ENCODE measurements at regions not wholly inside any gene's neighbourhood (a gene's known extent, or its start where the extent isn't known, plus 50 kb on each side); places are given as distances from the start of the nearest gene placed in this dataset.

- FAIRE-seq = no peak
Measured at GRCh38 chr1:216910081-216910840, 187.0 kb upstream of the ESRRG start.

- no peak for FAIRE-seq
Measured at GRCh38 chr1:216908126-216908525, 184.9 kb upstream of the ESRRG start.

- FAIRE-seq = no peak
Measured at GRCh38 chr1:216907100-216907499, 183.9 kb upstream of the ESRRG start.

GRCh38 chr1:216905781-216906180, 182.6 kb upstream of the ESRRG start:
- FAIRE-seq = no peak

- no peak for FAIRE-seq
Measured at GRCh38 chr1:216905137-216905536, 181.9 kb upstream of the ESRRG start.

GRCh38 chr1:216904471-216904870, 181.2 kb upstream of the ESRRG start:
- no peak for FAIRE-seq

GRCh38 chr1:216903382-216903740, 180.1 kb upstream of the ESRRG start:
- FAIRE-seq = no peak

- FAIRE-seq = no peak
Measured at GRCh38 chr1:216902669-216903381, 179.6 kb upstream of the ESRRG start.

GRCh38 chr1:216900116-216900620, 176.9 kb upstream of the ESRRG start:
- no peak for FAIRE-seq

- FAIRE-seq = no peak
Measured at GRCh38 chr1:216898801-216899200, 175.6 kb upstream of the ESRRG start.

GRCh38 chr1:216896146-216896545, 172.9 kb upstream of the ESRRG start:
- no peak for FAIRE-seq

- no peak for FAIRE-seq
Measured at GRCh38 chr1:216894494-216894893, 171.3 kb upstream of the ESRRG start.

GRCh38 chr1:216892581-216893160, 169.4 kb upstream of the ESRRG start:
- FAIRE-seq = no peak

GRCh38 chr1:216890871-216891270, 167.6 kb upstream of the ESRRG start:
- no peak for FAIRE-seq

- FAIRE-seq = no peak
Measured at GRCh38 chr1:216888731-216889130, 165.5 kb upstream of the ESRRG start.

GRCh38 chr1:216887032-216887431, 163.8 kb upstream of the ESRRG start:
- FAIRE-seq = no peak

GRCh38 chr1:216884614-216885229, 161.5 kb upstream of the ESRRG start:
- no peak for FAIRE-seq

- no peak for FAIRE-seq
Measured at GRCh38 chr1:216883518-216883917, 160.3 kb upstream of the ESRRG start.

GRCh38 chr1:216881695-216882094, 158.5 kb upstream of the ESRRG start:
- FAIRE-seq = no peak

- no peak for FAIRE-seq
Measured at GRCh38 chr1:216866714-216867113, 143.5 kb upstream of the ESRRG start.

GRCh38 chr1:216855810-216856209, 132.6 kb upstream of the ESRRG start:
- no peak for FAIRE-seq

- no peak for FAIRE-seq
Measured at GRCh38 chr1:216854836-216855484, 131.7 kb upstream of the ESRRG start.

- FAIRE-seq = no peak
Measured at GRCh38 chr1:216851073-216851472, 127.8 kb upstream of the ESRRG start.
